Brain microvascular endothelial cell (primary cell): ENCODE measurements at regions not wholly inside any gene's neighbourhood (a gene's known extent, or its start where the extent isn't known, plus 50 kb on each side); places are given as distances from the start of the nearest gene placed in this dataset.

Experiments used
- DNase-seq: peaks from one replicate; pipeline ENCODE4 v3.0.0-alpha.2; 2020
- H3K27ac ChIP-seq: fragments of 250-450 bp; sonication (Bioruptor Pico); 2 replicates; pipeline ENCODE4 v1.5.1; 2020; ENCODE audit warnings: mild to moderate bottlenecking, moderate library complexity
- H3K27me3 ChIP-seq: fragments of 250-450 bp; sonication (Bioruptor Pico); replicated peaks from 2 replicates; pipeline ENCODE4 v1.5.1; 2020; ENCODE audit warnings: mild to moderate bottlenecking
- H3K36me3 ChIP-seq: fragments of 250-450 bp; sonication (Bioruptor Pico); replicated peaks from 2 replicates; pipeline ENCODE4 v1.5.1; 2020; ENCODE audit warnings: mild to moderate bottlenecking
- H3K4me3 ChIP-seq: 2 replicates; pipeline ENCODE4 v1.5.1; 2011; ENCODE audit warnings: low read depth, mild to moderate bottlenecking, control low read depth, low read length, moderate library complexity
- in situ Hi-C: cut with HindIII; loops from 2 replicates; pipeline ENCODE4 v1.10.0; 2017; ENCODE audit warnings: low sequenced_read_pairs, low pct_ligation_motif_present
- TF ChIP-seq, protein P1 (sequence below): IDR thresholded peaks from 2 replicates; pipeline ENCODE4 v1.5.1; 2011; ENCODE audit warnings: low read depth, mild to moderate bottlenecking, moderate library complexity, low read length, control low read depth, inconsistent platforms; ENCODE audit errors: missing control alignments

DNA sequence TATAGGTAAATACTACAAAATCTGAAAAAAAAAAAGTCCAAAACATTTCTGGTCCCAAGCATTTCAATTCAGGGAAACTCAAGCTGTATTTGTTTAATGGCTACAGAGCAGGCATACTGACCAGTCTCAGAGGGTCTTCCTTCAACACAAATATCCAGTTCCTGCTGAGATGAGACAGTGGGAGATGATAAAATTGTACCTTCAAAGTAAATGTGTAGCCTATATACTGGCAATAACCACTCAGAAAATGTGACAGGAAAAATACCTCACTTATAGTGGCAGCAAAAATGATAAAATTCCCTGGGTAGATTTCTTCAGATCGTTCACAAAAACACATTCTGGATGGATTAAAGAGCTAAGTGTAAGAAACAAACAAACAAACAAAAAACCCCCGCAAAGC is 102.0 kb upstream of the FUT8 start:
- Histone ChIP-seq H3K27me3 (no peaks in the 10 kb centered on the region), H3K36me3 (no peaks in the 10 kb centered on the region), H3K4me3 (no peak overlapping the region), H3K27ac (no peak overlapping the region)
- no peak for DNase-seq
- TF ChIP-seq, protein P1, sequence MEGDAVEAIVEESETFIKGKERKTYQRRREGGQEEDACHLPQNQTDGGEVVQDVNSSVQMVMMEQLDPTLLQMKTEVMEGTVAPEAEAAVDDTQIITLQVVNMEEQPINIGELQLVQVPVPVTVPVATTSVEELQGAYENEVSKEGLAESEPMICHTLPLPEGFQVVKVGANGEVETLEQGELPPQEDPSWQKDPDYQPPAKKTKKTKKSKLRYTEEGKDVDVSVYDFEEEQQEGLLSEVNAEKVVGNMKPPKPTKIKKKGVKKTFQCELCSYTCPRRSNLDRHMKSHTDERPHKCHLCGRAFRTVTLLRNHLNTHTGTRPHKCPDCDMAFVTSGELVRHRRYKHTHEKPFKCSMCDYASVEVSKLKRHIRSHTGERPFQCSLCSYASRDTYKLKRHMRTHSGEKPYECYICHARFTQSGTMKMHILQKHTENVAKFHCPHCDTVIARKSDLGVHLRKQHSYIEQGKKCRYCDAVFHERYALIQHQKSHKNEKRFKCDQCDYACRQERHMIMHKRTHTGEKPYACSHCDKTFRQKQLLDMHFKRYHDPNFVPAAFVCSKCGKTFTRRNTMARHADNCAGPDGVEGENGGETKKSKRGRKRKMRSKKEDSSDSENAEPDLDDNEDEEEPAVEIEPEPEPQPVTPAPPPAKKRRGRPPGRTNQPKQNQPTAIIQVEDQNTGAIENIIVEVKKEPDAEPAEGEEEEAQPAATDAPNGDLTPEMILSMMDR, result no peak
- in situ Hi-C loops, result no loop called here

DNA sequence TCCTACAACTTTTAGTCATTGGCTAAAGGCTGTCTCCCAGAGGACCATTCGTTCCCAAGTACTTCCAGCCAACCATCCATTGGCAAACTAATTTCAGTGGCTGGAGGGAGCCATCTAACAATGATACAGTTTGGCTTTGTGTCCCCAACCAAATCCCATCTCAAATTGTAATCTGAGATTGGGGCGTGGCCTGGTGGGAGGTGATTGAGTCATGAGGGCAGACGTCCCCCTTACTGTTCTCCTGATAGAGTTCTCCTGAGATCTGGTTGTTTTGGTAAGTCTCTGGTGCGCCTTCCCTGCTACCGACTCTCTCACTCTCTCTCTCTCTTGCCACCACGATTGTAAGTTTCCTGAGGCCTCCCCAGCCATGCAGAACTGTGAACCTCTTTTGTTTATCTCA is 99.7 kb upstream of the FUT8 start:
- Histone ChIP-seq H3K4me3 (no peak overlapping the region), H3K27ac (no peak overlapping the region), H3K36me3 (no peaks in the 10 kb centered on the region), H3K27me3 (no peaks in the 10 kb centered on the region)
- in situ Hi-C loops, result no loop called here
- DNase-seq, result no peak
- TF ChIP-seq, protein P1, result no peak

DNA sequence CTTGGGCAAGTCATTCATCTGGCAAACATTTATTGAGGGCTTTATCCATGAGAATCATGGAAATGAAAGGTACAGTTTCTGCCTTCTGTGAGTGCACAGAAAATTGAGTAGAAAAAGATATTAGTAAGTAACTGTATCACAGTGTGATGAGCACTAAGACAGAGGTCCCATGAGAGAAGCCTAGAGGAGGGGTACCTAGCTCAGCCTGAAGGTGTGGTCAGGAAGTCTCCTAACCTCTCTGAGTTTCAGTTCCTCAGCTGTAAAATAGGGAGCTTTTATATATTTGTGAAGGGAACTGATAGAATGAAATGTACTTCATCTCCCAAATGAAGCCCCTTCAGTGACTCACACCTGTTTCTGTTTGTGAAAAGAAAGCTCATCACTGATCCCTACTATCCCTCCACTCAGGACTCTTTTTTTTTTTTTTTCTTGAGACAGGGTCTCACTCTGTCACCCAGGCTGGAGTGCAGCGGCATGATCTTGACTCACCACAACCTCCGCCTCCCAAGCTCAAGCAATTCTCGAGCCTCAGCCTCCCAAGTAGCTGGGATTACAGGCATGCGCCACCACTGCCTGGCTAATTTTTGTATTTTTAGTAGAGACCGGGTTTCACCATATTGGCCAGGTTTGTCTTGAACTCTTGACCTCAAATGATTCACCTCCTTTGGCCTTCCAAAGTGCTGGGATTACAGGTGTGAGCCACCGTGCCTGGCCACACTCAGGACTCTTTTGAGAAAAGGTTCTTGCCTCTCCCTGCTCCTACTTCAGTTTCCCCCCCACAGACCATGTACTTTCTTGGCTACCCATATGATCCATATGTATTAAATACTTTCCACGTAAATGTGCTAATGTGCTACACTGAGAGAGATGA is 93.7 kb upstream of the FUT8 start:
- no peak for DNase-seq
- no peak overlapping the region for H3K4me3 ChIP-seq
- H3K27ac ChIP-seq, result no peak overlapping the region
- H3K27me3 ChIP-seq, result no peaks in the 10 kb centered on the region
- in situ Hi-C loops, result no loop called here
- TF ChIP-seq, protein P1, result no peak
- H3K36me3 ChIP-seq, result no peaks in the 10 kb centered on the region

DNA sequence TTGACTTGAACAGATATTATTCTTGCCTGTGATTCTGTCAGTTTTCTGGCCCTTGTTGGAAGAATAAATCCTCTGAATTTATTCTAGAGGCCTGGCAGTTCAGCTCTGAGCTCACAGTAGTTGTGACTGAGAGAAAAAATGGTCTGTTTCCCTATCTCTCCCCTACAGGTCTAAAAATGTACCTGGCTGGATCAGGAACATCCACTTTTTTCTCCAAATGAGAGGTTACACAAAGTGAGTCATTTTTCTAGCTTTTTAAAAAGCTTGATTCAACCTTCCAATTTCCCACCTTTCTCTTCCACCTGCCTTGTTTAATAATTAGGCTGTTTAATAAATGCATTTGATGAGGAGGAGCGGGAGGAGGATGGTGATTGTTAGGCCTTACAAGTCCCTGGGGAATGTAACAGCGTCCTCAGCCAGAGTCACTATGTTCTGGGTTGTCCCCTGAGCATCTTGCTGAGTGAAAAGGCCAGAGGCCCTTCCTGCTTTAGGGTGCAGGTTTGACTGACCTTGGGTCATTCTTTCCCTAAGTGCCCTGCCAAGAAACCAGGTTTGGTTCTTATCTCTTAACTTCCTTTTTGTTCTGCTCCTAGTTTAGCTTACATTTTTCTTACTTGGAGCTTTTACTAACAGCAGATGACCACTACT is 91.7 kb upstream of the FUT8 start:
- no peak overlapping the region for H3K27ac ChIP-seq
- in situ Hi-C loops, result no loop called here
- no peak overlapping the region for H3K4me3 ChIP-seq
- H3K27me3 ChIP-seq, result no peaks in the 10 kb centered on the region
- DNase-seq, result no peak
- no peaks in the 10 kb centered on the region for H3K36me3 ChIP-seq
- TF ChIP-seq, protein P1, result no peak

DNA sequence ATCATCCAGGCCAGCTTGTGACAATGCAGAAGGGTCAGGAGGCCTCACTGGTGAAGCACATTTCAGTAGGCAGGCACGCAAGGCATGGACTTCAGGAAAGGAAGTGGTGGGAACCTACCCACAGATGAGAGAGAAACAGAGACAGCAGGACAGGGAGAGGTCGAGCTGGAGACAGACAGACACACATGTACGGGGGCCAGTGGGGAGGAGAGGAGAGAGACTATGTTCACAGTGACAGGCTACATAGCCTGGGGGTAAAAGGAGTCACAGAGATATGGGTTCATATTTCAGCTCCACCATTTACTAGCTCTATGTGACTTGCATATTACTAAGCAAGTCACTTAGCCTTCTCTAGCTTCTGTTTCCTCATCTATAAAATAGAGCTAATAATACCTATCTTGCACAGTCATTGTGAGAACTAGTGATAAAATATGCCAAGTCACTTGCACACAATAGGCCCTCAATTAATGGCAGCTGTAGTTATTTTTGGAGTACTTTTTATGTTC is 91.1 kb upstream of the FUT8 start:
- TF ChIP-seq, protein P1, result no peak
- H3K27ac ChIP-seq, result no peak overlapping the region

More for the DNA sequence above, 91.1 kb upstream of the FUT8 start:
- H3K4me3 ChIP-seq, result no peak overlapping the region
- no peaks in the 10 kb centered on the region for H3K27me3 ChIP-seq
- in situ Hi-C loops, result no loop called here
- no peak for DNase-seq
- H3K36me3 ChIP-seq, result no peaks in the 10 kb centered on the region
